Stimulated activated memory B cell treated with anti-CD40 and anti-IgM and Interleukin-4, amounts not matched to agents 10 μg/mL and 1 μg/mL and 100 μg/mL, for 72 hours (primary cell): ENCODE measurements at regions not wholly inside any gene's neighbourhood (a gene's known extent, or its start where the extent isn't known, plus 50 kb on each side); places are given as distances from the start of the nearest gene placed in this dataset.

Experiments
- ATAC-seq: fragments of 150-1000 bp; cut with Tn5 transposase; 2 replicates; pipeline ENCODE4 v1.10.0; 2021
- H3K27ac Mint-ChIP-seq: one replicate; pipeline ENCODE4 v1.8.0; 2022; ENCODE audit warnings: mild to moderate bottlenecking, mixed read lengths
- H3K27me3 Mint-ChIP-seq: one replicate; pipeline ENCODE4 v1.8.0; 2022; ENCODE audit warnings: mixed read lengths
- H3K36me3 Mint-ChIP-seq: one replicate; pipeline ENCODE4 v1.8.0; 2022; ENCODE audit warnings: mixed read lengths
- H3K4me1 Mint-ChIP-seq: one replicate; pipeline ENCODE4 v1.8.0; 2022; ENCODE audit warnings: mixed read lengths
- H3K4me3 Mint-ChIP-seq: one replicate; pipeline ENCODE4 v1.8.0; 2022; ENCODE audit warnings: mild to moderate bottlenecking, moderate library complexity, mixed read lengths
- H3K9me3 Mint-ChIP-seq: one replicate; pipeline ENCODE4 v1.8.0; 2022; ENCODE audit warnings: mixed read lengths

DNA sequence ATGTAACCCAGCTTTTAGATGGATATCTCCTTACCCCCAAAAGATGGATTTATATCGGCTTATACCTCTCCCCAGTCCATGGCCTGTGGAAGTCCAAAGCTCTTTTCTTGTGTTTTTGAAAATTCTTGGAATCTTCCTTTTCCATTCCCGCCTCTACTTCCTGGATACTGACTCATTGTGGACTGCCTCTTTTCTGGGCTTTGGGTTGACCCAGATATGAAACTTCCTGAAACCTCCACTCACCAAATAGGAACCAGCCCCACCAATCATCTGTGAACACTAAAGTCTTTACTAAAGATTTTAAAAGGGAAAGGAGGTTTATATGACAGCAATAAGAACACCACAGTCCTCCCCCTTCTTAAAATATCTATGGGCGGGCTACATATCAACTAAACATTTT is 163.4 kb upstream of the SYN3 start:
- Mint-ChIP-seq H3K36me3 (no peaks in the 10 kb centered on the region), H3K9me3 (peaks cover 4% of the 10 kb centered on the region), H3K27me3 (no peaks in the 10 kb centered on the region), H3K4me1 (no peaks in the 10 kb centered on the region), H3K27ac (no peak overlapping the region), H3K4me3 (no peak overlapping the region)
- no peak for ATAC-seq

DNA sequence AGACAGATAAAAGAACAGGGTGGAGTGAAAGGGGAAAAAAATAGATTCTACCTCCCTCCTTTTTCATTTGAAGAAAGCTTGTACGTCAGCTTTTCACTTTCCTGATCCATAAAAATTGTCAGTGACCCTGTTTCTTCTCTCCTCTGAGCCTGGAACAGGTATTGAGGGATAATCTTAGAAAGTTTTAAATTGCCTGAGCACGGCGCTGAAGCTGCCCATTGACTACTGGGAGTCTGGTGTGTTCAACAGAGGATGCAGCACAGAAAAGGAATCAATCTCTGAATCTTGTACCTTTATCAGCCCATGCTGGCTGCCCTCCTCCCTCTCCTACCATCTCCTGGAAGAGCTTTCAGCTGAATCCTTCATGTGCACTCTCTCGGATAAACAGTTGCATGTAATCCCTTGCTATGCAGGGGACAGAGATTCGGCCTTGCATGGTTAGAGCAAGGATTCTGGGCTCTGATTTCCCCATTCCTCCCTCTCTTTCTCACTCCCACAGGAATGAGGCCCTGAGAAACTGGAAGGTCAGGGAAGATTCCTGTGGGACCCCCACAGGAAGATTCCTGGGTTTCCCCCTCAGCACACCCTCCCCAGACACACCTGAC is 162.4 kb upstream of the SYN3 start:
- H3K4me1 Mint-ChIP-seq, result no peaks in the 10 kb centered on the region

DNA sequence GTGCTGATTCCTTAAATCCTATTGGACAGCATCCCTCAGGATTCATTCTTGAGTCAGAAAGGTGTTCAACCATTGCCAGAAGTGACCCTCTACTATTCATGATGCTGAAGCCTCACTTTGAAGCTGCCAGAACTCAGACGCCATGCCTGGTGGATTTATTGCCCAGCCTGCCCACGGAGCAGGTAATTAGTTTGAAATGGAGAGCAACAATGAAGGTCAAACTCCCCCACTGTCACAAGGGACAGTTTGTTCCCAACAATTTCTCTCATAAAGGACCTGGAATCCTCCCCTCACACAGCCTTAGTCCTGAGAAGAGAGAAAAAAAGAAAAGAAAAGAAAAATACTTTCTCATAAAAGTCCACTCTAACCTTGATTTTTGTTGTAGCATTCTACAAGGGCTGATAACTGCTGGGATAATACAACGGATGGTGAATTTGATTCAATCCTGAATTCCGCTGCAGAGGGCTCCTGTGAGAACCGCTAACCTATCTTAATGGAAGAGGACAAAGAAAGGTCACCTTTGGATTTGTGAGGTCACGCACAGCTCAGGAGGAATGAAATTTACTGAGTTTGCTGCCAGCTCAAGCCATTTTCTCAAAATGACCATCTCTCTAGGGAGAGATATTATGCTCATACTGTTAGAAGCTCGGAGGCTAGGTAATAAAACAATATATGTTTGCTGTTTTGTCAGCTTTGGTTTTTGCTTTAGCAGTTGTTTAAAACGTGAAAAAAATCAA is 161.6 kb upstream of the SYN3 start:
- H3K9me3 Mint-ChIP-seq, result no peaks in the 10 kb centered on the region
- no peaks in the 10 kb centered on the region for H3K27me3 Mint-ChIP-seq
- ATAC-seq, result no peak
- H3K4me1 Mint-ChIP-seq, result no peaks in the 10 kb centered on the region
- no peak overlapping the region for H3K27ac Mint-ChIP-seq
- no peak overlapping the region for H3K4me3 Mint-ChIP-seq
- no peaks in the 10 kb centered on the region for H3K36me3 Mint-ChIP-seq

More for the DNA sequence above, 162.4 kb upstream of the SYN3 start:
- Mint-ChIP-seq H3K4me3 (no peak overlapping the region), H3K27me3 (no peaks in the 10 kb centered on the region), H3K27ac (no peak overlapping the region), H3K9me3 (no peaks in the 10 kb centered on the region), H3K36me3 (no peaks in the 10 kb centered on the region)
- ATAC-seq, result no peak

DNA sequence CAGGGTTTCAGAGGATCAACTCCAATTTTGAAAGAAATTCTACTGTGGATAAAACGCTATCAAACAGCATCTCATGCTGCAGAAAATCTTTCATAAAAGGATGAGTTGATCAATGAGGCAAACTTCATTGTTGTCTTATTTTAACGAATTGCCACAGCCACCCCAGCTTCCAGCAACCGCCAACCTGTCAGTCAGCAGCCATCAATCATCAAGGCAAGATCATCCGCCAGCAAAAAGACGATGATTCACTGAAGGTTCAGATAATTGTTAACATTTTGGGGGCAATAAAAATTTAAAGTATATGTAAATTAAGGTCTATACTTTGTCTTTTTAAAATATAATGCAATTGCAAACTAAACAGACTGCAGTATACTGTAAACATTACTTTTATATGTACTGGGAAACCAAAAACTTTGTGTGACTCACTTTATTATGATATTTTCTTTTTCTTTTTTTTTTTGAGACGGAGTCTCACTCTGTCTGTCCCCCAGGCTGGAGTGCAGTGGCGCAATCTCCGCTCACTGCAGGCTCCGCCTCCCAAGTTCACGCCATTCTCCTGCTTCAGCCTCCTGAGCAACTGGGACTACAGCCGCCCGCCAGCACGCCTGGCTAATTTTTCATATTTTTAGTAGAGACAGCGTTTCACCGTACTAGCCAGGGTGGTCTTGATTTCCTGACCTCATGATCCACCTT is 155.3 kb upstream of the SYN3 start:
- Mint-ChIP-seq H3K9me3 (no peaks in the 10 kb centered on the region), H3K36me3 (no peaks in the 10 kb centered on the region), H3K4me1 (peaks cover 12% of the 10 kb centered on the region), H3K4me3 (no peak overlapping the region), H3K27ac (no peak overlapping the region), H3K27me3 (no peaks in the 10 kb centered on the region)
- ATAC-seq, result no peak

DNA sequence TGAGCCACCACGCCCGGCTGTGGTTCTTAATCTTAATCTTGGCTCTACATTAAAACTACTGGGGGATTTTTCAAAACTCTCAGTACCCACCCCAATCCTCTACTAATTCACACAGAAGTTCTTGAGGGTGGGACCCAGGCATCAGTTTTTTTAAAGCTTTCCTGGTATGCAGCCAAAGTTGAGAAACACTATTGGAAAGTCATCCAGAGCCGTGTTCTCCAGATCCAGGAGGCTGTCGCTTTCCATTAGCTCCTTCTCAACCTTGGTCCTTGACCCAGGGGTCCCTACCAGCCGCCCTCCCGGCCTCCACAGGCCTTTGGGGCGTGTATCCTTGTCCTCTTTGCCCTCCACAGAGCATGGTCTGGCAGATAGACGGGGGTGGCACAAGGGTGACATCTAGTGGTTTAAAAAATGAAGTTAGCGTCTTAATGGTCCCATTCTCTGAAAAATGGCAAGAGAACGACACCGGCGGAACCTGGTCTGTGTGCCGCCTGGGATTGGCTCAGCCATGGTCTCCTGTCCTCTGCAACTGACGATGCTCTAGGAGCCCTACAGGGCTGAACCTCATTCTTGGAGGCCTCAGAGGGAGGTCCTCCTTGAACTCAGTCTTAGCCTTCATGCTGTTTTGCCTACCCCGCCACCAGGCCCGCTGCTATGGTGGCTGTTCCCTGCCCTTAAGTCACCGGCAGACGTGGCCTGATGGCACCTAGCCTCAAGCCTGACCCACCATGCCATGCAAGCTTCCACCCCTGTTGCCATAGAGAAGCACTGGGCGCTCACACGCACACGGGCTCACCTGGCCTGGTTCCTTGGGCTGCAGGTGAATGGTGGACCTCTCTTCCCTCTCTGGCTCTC is 152.0 kb upstream of the SYN3 start:
- no peaks in the 10 kb centered on the region for H3K27me3 Mint-ChIP-seq
- ATAC-seq, result peak; percentile 79

DNA sequence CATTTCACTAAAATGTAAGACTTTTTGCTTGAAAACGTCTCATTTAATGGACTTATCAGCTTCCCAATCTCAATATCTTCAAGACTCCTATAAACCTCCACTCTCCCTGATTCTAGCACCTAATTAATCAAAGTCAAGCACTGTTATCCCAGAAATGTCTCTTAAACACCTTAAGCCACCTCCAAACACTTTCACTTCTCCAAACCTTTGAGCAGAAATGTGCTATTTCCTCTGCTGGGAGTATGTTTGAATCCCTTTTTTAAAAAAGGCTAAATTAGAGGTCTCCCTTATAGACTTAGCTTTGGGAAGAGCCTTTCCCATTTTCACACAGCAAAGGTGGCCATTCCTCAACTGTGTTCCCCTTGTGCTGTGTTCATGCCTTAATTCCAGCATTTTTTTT is 146.2 kb upstream of the SYN3 start:
- no peak overlapping the region for H3K4me3 Mint-ChIP-seq
- ATAC-seq, result no peak
- peaks cover 10% of the 10 kb centered on the region for H3K27me3 Mint-ChIP-seq
- no peaks in the 10 kb centered on the region for H3K36me3 Mint-ChIP-seq
- no peaks in the 10 kb centered on the region for H3K9me3 Mint-ChIP-seq
- H3K27ac Mint-ChIP-seq, result peak overlapping the region; percentile 62
- H3K4me1 Mint-ChIP-seq, result peaks cover 31% of the 10 kb centered on the region

More for the DNA sequence above, 152.0 kb upstream of the SYN3 start:
- H3K4me1 Mint-ChIP-seq, result peaks cover 12% of the 10 kb centered on the region
- no peak overlapping the region for H3K4me3 Mint-ChIP-seq
- H3K9me3 Mint-ChIP-seq, result no peaks in the 10 kb centered on the region
- peak overlapping the region; percentile 72 for H3K27ac Mint-ChIP-seq
- no peaks in the 10 kb centered on the region for H3K36me3 Mint-ChIP-seq

DNA sequence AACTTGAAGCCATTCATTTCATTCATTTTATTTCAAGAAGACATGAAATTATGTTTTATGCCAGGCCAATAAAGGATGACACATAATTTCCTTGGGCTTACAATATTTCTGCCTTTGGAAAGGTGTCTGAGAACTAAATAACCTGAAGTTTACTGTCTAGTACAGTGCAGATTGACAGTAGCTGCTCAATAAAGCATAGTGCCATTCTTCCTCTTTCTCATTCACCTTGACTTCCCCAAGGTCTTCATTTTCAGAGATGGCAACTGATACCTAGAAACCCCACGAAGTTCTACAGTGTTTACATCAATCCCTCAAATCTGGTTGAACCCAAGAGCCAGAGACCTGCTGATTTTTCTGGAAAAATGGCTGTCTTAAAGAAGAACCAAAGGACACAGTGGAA is 144.3 kb upstream of the SYN3 start:
- Mint-ChIP-seq H3K4me3 (no peak overlapping the region), H3K27me3 (peaks cover 16% of the 10 kb centered on the region), H3K4me1 (peaks cover 31% of the 10 kb centered on the region), H3K27ac (no peak overlapping the region), H3K9me3 (no peaks in the 10 kb centered on the region), H3K36me3 (no peaks in the 10 kb centered on the region)
- ATAC-seq, result no peak

DNA sequence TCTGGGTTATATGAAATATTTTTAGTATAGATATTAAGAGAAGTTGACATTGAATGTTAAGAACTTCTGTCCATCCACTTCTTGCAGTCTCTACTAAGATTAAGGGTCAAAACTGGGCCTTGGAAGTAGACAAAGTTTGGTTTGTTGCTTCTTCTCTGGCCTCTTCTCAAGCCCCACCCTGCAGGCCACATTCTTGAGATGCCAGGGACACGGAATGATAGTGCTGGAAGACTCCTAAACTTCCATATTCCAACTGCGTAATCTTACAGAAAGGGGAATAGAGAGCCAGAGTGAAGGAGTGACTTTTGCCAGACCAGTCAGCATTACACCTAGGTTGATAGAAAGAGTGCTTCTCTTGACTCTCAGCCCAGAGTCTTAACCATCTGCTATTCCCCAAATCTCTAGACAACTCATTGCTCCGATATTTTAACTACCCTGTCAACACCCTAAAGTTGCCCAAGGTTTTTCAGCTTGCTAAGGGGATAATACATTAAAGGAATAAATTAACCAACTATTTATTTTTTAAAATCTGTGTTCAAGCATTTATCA is 136.4 kb upstream of the SYN3 start:
- no peak for ATAC-seq

DNA sequence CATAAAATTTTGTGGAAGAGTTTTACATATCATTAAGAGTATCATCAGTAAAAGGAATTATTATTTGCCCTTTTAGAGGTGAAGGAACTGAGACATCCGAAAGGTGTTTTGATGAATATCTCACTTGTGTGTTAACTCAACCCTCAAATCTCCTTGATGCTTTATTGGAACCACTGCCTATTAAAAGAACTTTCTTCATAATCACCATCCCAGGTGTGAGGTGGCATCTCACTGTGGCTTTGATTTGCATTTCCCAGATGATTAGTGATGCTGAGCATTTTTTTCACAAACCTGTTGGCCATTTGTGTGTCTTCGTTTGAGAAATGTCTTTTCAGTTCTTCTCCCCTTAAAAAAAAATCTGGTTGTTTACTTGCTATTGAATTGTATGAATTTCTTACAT is 134.0 kb upstream of the SYN3 start:
- peaks cover 11% of the 10 kb centered on the region for H3K27me3 Mint-ChIP-seq
- no peaks in the 10 kb centered on the region for H3K9me3 Mint-ChIP-seq
- no peak for ATAC-seq
- H3K36me3 Mint-ChIP-seq, result no peaks in the 10 kb centered on the region
- H3K4me1 Mint-ChIP-seq, result peaks cover 12% of the 10 kb centered on the region
- no peak overlapping the region for H3K4me3 Mint-ChIP-seq
- no peak overlapping the region for H3K27ac Mint-ChIP-seq

More for the DNA sequence above, 136.4 kb upstream of the SYN3 start:
- peaks cover 18% of the 10 kb centered on the region for H3K27me3 Mint-ChIP-seq
- H3K4me1 Mint-ChIP-seq, result peaks cover 12% of the 10 kb centered on the region
- H3K36me3 Mint-ChIP-seq, result no peaks in the 10 kb centered on the region
- no peak overlapping the region for H3K27ac Mint-ChIP-seq
- no peak overlapping the region for H3K4me3 Mint-ChIP-seq
- H3K9me3 Mint-ChIP-seq, result no peaks in the 10 kb centered on the region

DNA sequence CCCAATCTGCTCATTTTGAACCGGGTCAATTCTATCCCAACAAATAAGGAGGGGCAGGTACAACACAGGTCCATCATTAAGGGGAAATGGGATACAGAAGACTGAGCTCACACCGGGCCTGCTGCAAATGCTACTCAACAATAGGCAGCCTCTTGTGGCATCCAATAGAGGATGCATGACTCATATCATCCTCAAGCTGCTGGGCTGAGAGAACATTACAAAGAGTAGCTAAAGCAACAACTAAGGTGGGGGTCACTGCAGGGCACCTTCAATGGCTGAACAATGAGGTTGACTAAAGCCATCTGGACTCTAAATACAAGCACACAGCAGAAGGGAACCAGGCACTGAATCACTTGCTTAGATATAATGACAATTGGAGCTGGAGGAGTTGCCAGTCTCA is 130.1 kb upstream of the SYN3 start:
- Mint-ChIP-seq H3K27me3 (peaks cover 12% of the 10 kb centered on the region), H3K4me3 (no peak overlapping the region), H3K4me1 (peaks cover 12% of the 10 kb centered on the region), H3K36me3 (no peaks in the 10 kb centered on the region), H3K27ac (no peak overlapping the region), H3K9me3 (no peaks in the 10 kb centered on the region)
- peak; percentile 39 for ATAC-seq

DNA sequence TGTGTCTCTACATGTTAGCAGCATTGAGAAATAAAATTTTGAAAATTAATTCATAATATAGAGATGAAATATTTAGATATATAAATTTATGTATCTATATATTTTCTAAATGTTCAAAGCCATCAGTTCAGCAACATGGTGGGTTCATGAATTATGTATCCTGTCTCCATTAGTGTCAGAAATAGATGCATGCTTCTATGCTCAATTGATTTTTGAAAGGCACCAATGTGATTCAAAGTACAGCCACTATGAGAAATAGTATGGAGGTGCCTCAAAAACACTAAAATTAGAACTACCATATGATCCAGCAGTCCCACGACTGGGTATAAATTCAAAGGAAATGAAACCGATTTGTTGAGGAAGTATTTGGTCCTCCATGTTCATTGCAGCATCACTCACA is 128.6 kb upstream of the SYN3 start:
- H3K27me3 Mint-ChIP-seq, result peaks cover 24% of the 10 kb centered on the region
- peaks cover 3% of the 10 kb centered on the region for H3K9me3 Mint-ChIP-seq
- no peak for ATAC-seq

DNA sequence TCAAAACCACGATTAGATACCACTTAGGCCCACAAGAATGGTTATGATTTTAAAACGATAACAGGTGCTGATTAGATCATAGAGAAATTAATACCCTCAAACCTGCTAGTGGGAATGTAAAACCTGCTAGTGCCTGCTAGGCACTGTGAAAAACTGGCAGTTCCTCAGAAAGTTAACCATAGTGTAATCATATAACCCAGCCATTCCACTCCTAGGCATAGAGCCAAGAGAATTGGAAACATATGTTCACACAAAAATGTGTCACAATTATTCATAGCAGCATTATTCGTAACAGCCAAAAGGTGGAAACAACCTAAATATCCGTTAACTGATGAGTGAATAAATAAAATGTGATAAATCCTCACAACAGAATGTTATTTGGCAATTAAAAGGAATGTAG is 122.2 kb upstream of the SYN3 start:
- no peaks in the 10 kb centered on the region for H3K4me1 Mint-ChIP-seq
- no peaks in the 10 kb centered on the region for H3K36me3 Mint-ChIP-seq
- H3K27me3 Mint-ChIP-seq, result peaks cover 23% of the 10 kb centered on the region
- peaks cover 8% of the 10 kb centered on the region for H3K9me3 Mint-ChIP-seq
- no peak overlapping the region for H3K4me3 Mint-ChIP-seq
- H3K27ac Mint-ChIP-seq, result no peak overlapping the region
- ATAC-seq, result no peak

More for the DNA sequence above, 128.6 kb upstream of the SYN3 start:
- Mint-ChIP-seq H3K27ac (no peak overlapping the region), H3K4me3 (no peak overlapping the region), H3K36me3 (no peaks in the 10 kb centered on the region), H3K4me1 (peaks cover under 1% of the 10 kb centered on the region)

DNA sequence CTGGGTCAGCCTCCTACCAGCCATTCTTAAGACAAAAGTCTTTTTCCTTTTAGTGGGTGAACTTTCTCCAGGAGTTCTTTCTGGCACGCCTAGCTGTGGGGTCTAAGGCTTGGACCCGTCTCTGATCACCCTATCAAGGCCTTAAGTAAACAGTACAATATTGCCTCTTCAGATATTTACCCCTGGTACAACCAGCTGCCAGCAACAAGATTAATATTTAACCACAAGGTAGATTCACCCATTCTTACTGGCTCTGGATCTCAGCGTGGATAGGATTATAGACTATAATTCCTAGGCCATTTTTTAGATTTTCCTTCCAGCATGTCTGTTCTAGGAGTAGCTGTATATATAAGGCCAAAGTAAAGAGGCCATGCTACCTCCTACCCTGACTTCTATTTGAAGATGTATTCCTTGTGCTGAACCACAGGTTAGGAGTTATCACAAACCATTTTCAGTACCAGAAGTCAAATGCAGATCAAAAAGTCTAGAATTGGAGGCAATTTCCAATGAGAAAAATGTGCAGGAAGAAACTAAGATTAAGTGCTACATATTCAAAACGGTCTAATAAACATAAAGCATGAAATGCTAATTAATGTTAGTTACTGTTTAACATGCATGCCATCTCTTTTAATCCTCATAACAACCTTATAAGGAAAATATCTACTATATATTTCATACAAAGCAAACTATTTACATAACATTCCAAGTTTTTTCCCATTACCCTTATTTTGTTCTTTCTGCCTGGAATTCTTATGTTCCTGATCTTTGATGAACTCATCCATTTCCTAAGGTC is 110.0 kb upstream of the SYN3 start:
- no peak overlapping the region for H3K27ac Mint-ChIP-seq

DNA sequence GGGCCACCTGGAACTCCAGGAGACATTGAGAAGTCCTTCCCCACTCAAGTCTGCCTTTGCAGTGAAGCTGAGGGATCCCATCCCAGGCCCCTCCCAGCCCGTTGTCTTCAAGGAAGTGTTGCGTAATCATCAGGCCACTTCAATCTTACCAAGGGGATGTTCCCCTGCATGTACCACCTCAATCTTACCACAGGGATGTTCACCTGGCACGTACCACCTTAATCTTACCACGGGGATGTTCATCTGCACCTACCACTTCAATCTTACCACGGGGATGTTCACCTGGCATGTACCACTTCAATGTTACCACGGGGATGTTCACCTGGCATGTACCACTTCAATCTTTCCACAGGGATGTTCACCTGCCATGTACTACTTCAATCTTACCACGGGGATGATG is 108.0 kb upstream of the SYN3 start:
- H3K27me3 Mint-ChIP-seq, result peaks cover 20% of the 10 kb centered on the region
- peaks cover 4% of the 10 kb centered on the region for H3K9me3 Mint-ChIP-seq
- H3K36me3 Mint-ChIP-seq, result no peaks in the 10 kb centered on the region
- H3K27ac Mint-ChIP-seq, result no peak overlapping the region
- no peak overlapping the region for H3K4me3 Mint-ChIP-seq
- H3K4me1 Mint-ChIP-seq, result no peaks in the 10 kb centered on the region
- ATAC-seq, result no peak

More for the DNA sequence above, 110.0 kb upstream of the SYN3 start:
- Mint-ChIP-seq H3K9me3 (peaks cover 7% of the 10 kb centered on the region), H3K36me3 (no peaks in the 10 kb centered on the region), H3K4me3 (no peak overlapping the region), H3K27me3 (peaks cover 15% of the 10 kb centered on the region), H3K4me1 (no peaks in the 10 kb centered on the region)
- ATAC-seq, result no peak
